Activated T-helper 1 cell treated with anti-CD3 and anti-CD28 coated beads, Interleukin-12 subunit alpha, Interleukin-12 subunit beta, Interleukin-2, Interleukin-4 antibody, amounts not matched to agents 30 ng/mL and 10 ng/mL and 1 ng/mL, durations not matched to agents 14 hours and 24 hours and 36 hours (primary cell): ENCODE measurements at regions not wholly inside any gene's neighbourhood (a gene's known extent, or its start where the extent isn't known, plus 50 kb on each side); places are given as distances from the start of the nearest gene placed in this dataset.

ENCODE experiments used
- DNase-seq: peaks from one replicate; pipeline ENCODE4 v3.0.0; 2021; ENCODE audit warnings: low spot score
- H3K27ac Mint-ChIP-seq: one replicate; pipeline ENCODE4 v1.8.0; 2021; ENCODE audit warnings: mild to moderate bottlenecking, mixed read lengths
- H3K27me3 Mint-ChIP-seq: one replicate; pipeline ENCODE4 v1.8.0; 2022; ENCODE audit warnings: mild to moderate bottlenecking, moderate library complexity, mixed read lengths; ENCODE audit not compliant: insufficient read depth
- H3K36me3 Mint-ChIP-seq: one replicate; pipeline ENCODE4 v1.8.0; 2021; ENCODE audit warnings: low read depth, mixed read lengths
- H3K4me1 Mint-ChIP-seq: one replicate; pipeline ENCODE4 v1.8.0; 2021; ENCODE audit warnings: low read depth, mixed read lengths
- H3K4me3 Mint-ChIP-seq: one replicate; pipeline ENCODE4 v1.8.0; 2021; ENCODE audit warnings: mild to moderate bottlenecking, moderate library complexity, mixed read lengths
- H3K9me3 Mint-ChIP-seq: one replicate; pipeline ENCODE4 v1.8.0; 2021; ENCODE audit warnings: mixed read lengths
- intact Hi-C: fragments of 100-400 bp; cut with micrococcal nuclease; formaldehyde crosslinking; loops from one replicate; pipeline ENCODE4 v1.15.1; 2024

- intact Hi-C loops = no loop called here
- Mint-ChIP-seq H3K9me3 (no peaks in the 10 kb centered on the region), H3K4me1 (no peaks in the 10 kb centered on the region), H3K27me3 (peaks cover 13% of the 10 kb centered on the region), H3K4me3 (no peak overlapping the region), H3K27ac (no peak overlapping the region), H3K36me3 (no peaks in the 10 kb centered on the region)
- no peak for DNase-seq
Observed at GRCh38 chr14:106821119-106821518, 1294.7 kb downstream of the TMEM121 start.

DNA sequence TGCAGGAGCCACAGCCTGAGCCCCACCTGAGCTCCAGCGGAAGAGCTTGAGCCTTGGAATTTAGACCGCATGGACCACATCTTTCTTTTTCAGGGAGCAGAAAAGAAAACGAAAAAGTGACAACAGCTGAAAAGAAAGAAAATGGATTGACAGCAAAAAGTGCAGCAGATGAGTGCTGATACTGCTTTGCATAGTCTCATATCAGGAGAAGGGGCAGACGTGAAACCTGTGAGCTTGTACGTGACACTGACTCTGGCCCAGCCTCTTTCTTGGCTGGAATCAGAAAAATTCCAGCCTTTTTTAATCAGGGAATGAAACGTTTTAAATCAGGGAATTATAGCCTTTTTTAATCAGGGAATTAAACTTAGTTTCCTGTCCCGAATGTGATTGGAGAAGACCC is 1296.5 kb downstream of the TMEM121 start:
- Mint-ChIP-seq H3K27me3 (peaks cover 10% of the 10 kb centered on the region), H3K27ac (no peak overlapping the region), H3K4me3 (no peak overlapping the region), H3K9me3 (no peaks in the 10 kb centered on the region), H3K36me3 (no peaks in the 10 kb centered on the region), H3K4me1 (no peaks in the 10 kb centered on the region)
- intact Hi-C loops = no loop called here
- DNase-seq = no peak

GRCh38 chr14:106823552-106823951 is 1297.2 kb downstream of the TMEM121 start:
- H3K27ac Mint-ChIP-seq = no peak overlapping the region
- no peak for DNase-seq
- intact Hi-C loops = no loop called here
- H3K4me1 Mint-ChIP-seq = no peaks in the 10 kb centered on the region
- H3K36me3 Mint-ChIP-seq = no peaks in the 10 kb centered on the region
- peaks cover 13% of the 10 kb centered on the region for H3K27me3 Mint-ChIP-seq
- H3K4me3 Mint-ChIP-seq = no peak overlapping the region
- no peaks in the 10 kb centered on the region for H3K9me3 Mint-ChIP-seq

- intact Hi-C loops = no loop called here
- Mint-ChIP-seq H3K36me3 (no peaks in the 10 kb centered on the region), H3K4me1 (no peaks in the 10 kb centered on the region), H3K27ac (no peak overlapping the region), H3K4me3 (no peak overlapping the region), H3K9me3 (no peaks in the 10 kb centered on the region), H3K27me3 (peaks cover 8% of the 10 kb centered on the region)
- no peak for DNase-seq
Observed at GRCh38 chr14:106826833-106827369, 1300.5 kb downstream of the TMEM121 start.

- Mint-ChIP-seq H3K27me3 (peaks cover 26% of the 10 kb centered on the region), H3K4me1 (no peaks in the 10 kb centered on the region), H3K4me3 (no peak overlapping the region), H3K9me3 (no peaks in the 10 kb centered on the region), H3K27ac (no peak overlapping the region), H3K36me3 (no peaks in the 10 kb centered on the region)
- peak; percentile 31 for DNase-seq
- intact Hi-C loops = no loop called here
Observed at GRCh38 chr14:106831322-106831720, 1304.9 kb downstream of the TMEM121 start.

GRCh38 chr14:106837870-106838269 is 1311.5 kb downstream of the TMEM121 start:
- H3K27me3 Mint-ChIP-seq = peaks cover 28% of the 10 kb centered on the region
- no peaks in the 10 kb centered on the region for H3K9me3 Mint-ChIP-seq
- intact Hi-C loops = no loop called here
- no peaks in the 10 kb centered on the region for H3K4me1 Mint-ChIP-seq
- no peak for DNase-seq
- H3K27ac Mint-ChIP-seq = no peak overlapping the region
- H3K4me3 Mint-ChIP-seq = no peak overlapping the region
- no peaks in the 10 kb centered on the region for H3K36me3 Mint-ChIP-seq

GRCh38 chr14:106838991-106839769 is 1312.8 kb downstream of the TMEM121 start:
- no peak overlapping the region for H3K4me3 Mint-ChIP-seq
- no peaks in the 10 kb centered on the region for H3K9me3 Mint-ChIP-seq
- no peak for DNase-seq
- peaks cover 24% of the 10 kb centered on the region for H3K27me3 Mint-ChIP-seq
- peaks cover 7% of the 10 kb centered on the region for H3K4me1 Mint-ChIP-seq
- H3K36me3 Mint-ChIP-seq = no peaks in the 10 kb centered on the region
- intact Hi-C loops = no loop called here
- H3K27ac Mint-ChIP-seq = no peak overlapping the region

GRCh38 chr14:106840258-106840657 is 1313.9 kb downstream of the TMEM121 start:
- H3K9me3 Mint-ChIP-seq = no peaks in the 10 kb centered on the region
- DNase-seq = no peak
- H3K4me1 Mint-ChIP-seq = peaks cover 14% of the 10 kb centered on the region

DNA sequence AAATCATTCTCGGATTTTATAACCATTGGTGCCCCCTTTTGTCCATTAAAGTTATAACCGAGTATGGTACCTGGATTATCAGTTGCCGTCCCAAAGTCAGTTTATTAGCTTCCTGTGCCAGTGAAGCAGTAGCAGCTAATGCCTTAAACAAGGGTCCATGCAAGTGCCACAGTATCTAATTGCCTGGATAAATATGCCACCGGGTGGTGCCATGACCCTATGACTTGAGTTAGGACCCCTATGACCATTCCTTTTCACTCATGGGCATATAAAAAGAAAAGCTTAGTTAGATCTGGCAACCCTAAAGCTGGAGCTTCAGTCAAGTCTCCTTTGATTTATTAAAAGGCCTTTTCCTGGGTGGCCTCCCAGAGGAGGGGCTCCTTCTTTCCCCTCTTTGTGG is 1314.6 kb downstream of the TMEM121 start:
- H3K27ac Mint-ChIP-seq = no peak overlapping the region
- no peak for DNase-seq
- H3K27me3 Mint-ChIP-seq = peaks cover 20% of the 10 kb centered on the region
- H3K36me3 Mint-ChIP-seq = no peaks in the 10 kb centered on the region
- H3K4me3 Mint-ChIP-seq = no peak overlapping the region
- peaks cover 19% of the 10 kb centered on the region for H3K4me1 Mint-ChIP-seq
- H3K9me3 Mint-ChIP-seq = no peaks in the 10 kb centered on the region
- intact Hi-C loops = no loop called here

More at GRCh38 chr14:106840258-106840657, 1313.9 kb downstream of the TMEM121 start:
- no peaks in the 10 kb centered on the region for H3K36me3 Mint-ChIP-seq
- H3K4me3 Mint-ChIP-seq = no peak overlapping the region
- peaks cover 20% of the 10 kb centered on the region for H3K27me3 Mint-ChIP-seq
- intact Hi-C loops = no loop called here
- H3K27ac Mint-ChIP-seq = no peak overlapping the region

- intact Hi-C loops = no loop called here
- Mint-ChIP-seq H3K4me1 (peaks cover 26% of the 10 kb centered on the region), H3K27me3 (peaks cover 21% of the 10 kb centered on the region), H3K27ac (no peak overlapping the region), H3K9me3 (no peaks in the 10 kb centered on the region), H3K4me3 (no peak overlapping the region), H3K36me3 (no peaks in the 10 kb centered on the region)
- no peak for DNase-seq
Observed at GRCh38 chr14:106841701-106842100, 1315.3 kb downstream of the TMEM121 start.

GRCh38 chr14:106842687-106843086 is 1316.3 kb downstream of the TMEM121 start:
- no peaks in the 10 kb centered on the region for H3K36me3 Mint-ChIP-seq
- no peak overlapping the region for H3K4me3 Mint-ChIP-seq
- intact Hi-C loops = no loop called here
- peaks cover 28% of the 10 kb centered on the region for H3K4me1 Mint-ChIP-seq
- no peak for DNase-seq
- no peak overlapping the region for H3K27ac Mint-ChIP-seq
- H3K27me3 Mint-ChIP-seq = peaks cover 25% of the 10 kb centered on the region
- H3K9me3 Mint-ChIP-seq = no peaks in the 10 kb centered on the region

GRCh38 chr14:106843386-106843785 is 1317.0 kb downstream of the TMEM121 start:
- Mint-ChIP-seq H3K27ac (no peak overlapping the region), H3K4me1 (peaks cover 28% of the 10 kb centered on the region), H3K27me3 (peaks cover 32% of the 10 kb centered on the region), H3K36me3 (no peaks in the 10 kb centered on the region), H3K9me3 (no peaks in the 10 kb centered on the region), H3K4me3 (peak overlapping the region; percentile 90)
- no peak for DNase-seq
- intact Hi-C loops = no loop called here

DNA sequence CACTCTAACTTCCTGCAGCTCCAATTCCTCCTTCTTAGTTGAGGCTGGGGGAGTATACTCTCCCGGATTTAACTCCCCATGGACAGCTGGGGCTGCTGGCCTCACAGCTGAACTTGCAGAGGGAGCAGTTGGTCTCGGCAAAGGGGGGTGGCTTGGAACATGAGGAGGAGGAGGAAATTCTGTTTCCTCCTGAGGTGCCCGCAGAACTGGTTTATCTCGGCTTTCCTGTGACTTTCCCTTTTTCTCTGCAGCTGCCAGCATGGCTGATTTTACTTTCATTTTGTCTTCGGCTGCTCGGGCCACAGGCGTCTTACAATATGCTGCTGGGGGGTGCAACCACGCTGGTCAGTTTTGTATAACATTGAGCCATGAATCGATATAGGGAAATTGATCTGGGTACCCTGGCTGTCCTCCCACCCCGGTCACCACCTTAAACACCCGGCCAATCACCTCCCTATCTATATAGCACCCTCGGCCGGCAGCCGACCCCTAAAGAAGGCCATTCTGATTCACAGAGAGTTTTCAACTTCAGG is 1317.6 kb downstream of the TMEM121 start:
- peak; percentile 19 for DNase-seq

More for the DNA sequence above, 1317.6 kb downstream of the TMEM121 start:
- intact Hi-C loops = loop anchor here (1.0 to 2.0 kb wide), 2 partner anchors 28 to 67 kb away; no protein-coding TSS in a partner anchor
- no peaks in the 10 kb centered on the region for H3K9me3 Mint-ChIP-seq
- H3K4me3 Mint-ChIP-seq = peak overlapping the region; percentile 90
- no peaks in the 10 kb centered on the region for H3K36me3 Mint-ChIP-seq
- H3K27ac Mint-ChIP-seq = no peak overlapping the region
- H3K4me1 Mint-ChIP-seq = peaks cover 28% of the 10 kb centered on the region
- H3K27me3 Mint-ChIP-seq = peaks cover 36% of the 10 kb centered on the region
